ENCODE measurements at regions not wholly inside any gene's neighbourhood (a gene's known extent, or its start where the extent isn't known, plus 50 kb on each side); places are given as distances from the start of the nearest gene placed in this dataset.
A peak's percentile ranks its signal among the peaks of the same experiment; 100 is the strongest.

GRCh38 chr20:36102809-36103596, 51.5 kb upstream of the EPB41L1 start:
- intact Hi-C loops (cut with DNase I): no loop called here
- FAIRE-seq: no peak
- ATAC-seq: peak in 1 of 4 donors; percentile 4
- WGBS, 2 donors: 12 to 22% methylated on average over 4 of the region's 4 CpGs
- DNase-seq: peak in 2 of 6 donors; percentile 52 to 54
- H3K4me3 ChIP-seq: no peak overlapping the region
- H3K27ac ChIP-seq: peak overlapping the region; percentile 63 to 87 (median 76)
- H3K9me3 ChIP-seq: no peaks in the 10 kb centered on the region
- H3K4me1 ChIP-seq: peaks cover 45 to 59% (median 51%) of the 10 kb centered on the region in 3 donors
- TF ChIP-seq CTCF (IDR thresholded peaks at IDR 0.05): no peak
- H3K27me3 ChIP-seq: no peaks in the 10 kb centered on the region
- H3K36me3 ChIP-seq: no peaks in the 10 kb centered on the region

- intact Hi-C loops (cut with DNase I): no loop called here
- no peak for DNase-seq
- ATAC-seq: no peak
- no peak for FAIRE-seq
- TF ChIP-seq CTCF (IDR thresholded peaks at IDR 0.05): no peak
- peak overlapping the region; percentile 63 to 87 (median 76) for H3K27ac ChIP-seq
- no peaks in the 10 kb centered on the region for H3K27me3 ChIP-seq
- H3K4me3 ChIP-seq: no peak overlapping the region
- no peaks in the 10 kb centered on the region for H3K9me3 ChIP-seq
- WGBS, 2 donors: 73 to 76% methylated on average over 7 of the region's 7 CpGs
- H3K36me3 ChIP-seq: no peaks in the 10 kb centered on the region
- peaks cover 39 to 51% (median 47%) of the 10 kb centered on the region in 3 donors for H3K4me1 ChIP-seq
These were observed 50.3 kb upstream of the EPB41L1 start for GRCh38 chr20:36104244-36104643.

Measured in pancreas (tissue), 10 donors.